H1 (cell line): ENCODE measurements at regions not wholly inside any gene's neighbourhood (a gene's known extent, or its start where the extent isn't known, plus 50 kb on each side); places are given as distances from the start of the nearest gene placed in this dataset.

ENCODE experiments used
- CTCF ChIA-PET: fragments of 300-600 bp; sonication (Branson Sonifier 250); formaldehyde crosslinking; loops from one replicate; lab custom pipeline; 2021; ENCODE audit not compliant: partially characterized antibody; lab: Charles Lee
- POLR2A ChIA-PET: fragments of 300-600 bp; sonication (Branson Sonifier 250); formaldehyde crosslinking; loops from one replicate; lab custom pipeline; 2021; ENCODE audit warnings: inconsistent platforms; ENCODE audit not compliant: partially characterized antibody; lab: Charles Lee
- DNase-seq, 2 experiments: peaks; one replicate each; pipeline versions ENCODE4 v3.0.0 to v3.0.0-alpha.2; 2010 to 2022; ENCODE audit warnings: low spot score in 2 of 2, low read depth in 1 of 2, mixed read lengths in 1 of 2
- FAIRE-seq: peaks from 2 replicates; lab custom pipeline; 2011; peaks lifted over from hg19 to GRCh38; lab: Jason Lieb, UNC
- H2AFZ ChIP-seq: 2 replicates; pipeline ENCODE4 v1.8.1; 2012; ENCODE audit warnings: low read length, inconsistent platforms
- H2AK5ac ChIP-seq: 2 replicates; pipeline ENCODE4 v1.6.1; 2013; ENCODE audit warnings: low read depth, low read length
- H2BK120ac ChIP-seq: replicated peaks from 2 replicates; pipeline ENCODE3; 2013; ENCODE audit warnings: low read depth, low read length, inconsistent platforms
- H2BK12ac ChIP-seq: 2 replicates; pipeline ENCODE4 v1.6.1; 2013; ENCODE audit warnings: low read depth, low read length
- H2BK15ac ChIP-seq: 2 replicates; pipeline ENCODE4 v1.6.1; 2013; ENCODE audit warnings: low read length
- H2BK20ac ChIP-seq: 2 replicates; pipeline ENCODE4 v1.6.1; 2013; ENCODE audit warnings: low read length
- H2BK5ac ChIP-seq: 2 replicates; pipeline ENCODE4 v1.6.1; 2013; ENCODE audit warnings: low read depth, low read length
- H3K14ac ChIP-seq: 2 replicates; pipeline ENCODE4 v1.6.1; 2013; ENCODE audit warnings: inconsistent platforms; ENCODE audit not compliant: insufficient read length
- H3K18ac ChIP-seq: 2 replicates; pipeline ENCODE4 v1.6.1; 2013; ENCODE audit warnings: low read length; ENCODE audit errors: extremely low read depth
- H3K23ac ChIP-seq: 2 replicates; pipeline ENCODE4 v1.6.1; 2013; ENCODE audit warnings: inconsistent platforms; ENCODE audit not compliant: insufficient read length
- H3K23me2 ChIP-seq: 2 replicates; pipeline ENCODE4 v1.6.1; 2013; ENCODE audit warnings: low read depth, low read length
- H3K27ac ChIP-seq: 2 replicates; pipeline ENCODE4 v1.6.1; 2011; ENCODE audit warnings: low read depth, low read length, inconsistent platforms
- H3K27me3 ChIP-seq, 4 experiments: replicated peaks in 1 of 4; 1 replicate in 1 of 4; 2 replicates in 3 of 4; pipeline versions ENCODE4 v1.6.1 to v1.8.1; 2011 to 2013; ENCODE audit warnings: low read length in 3 of 4, mild to moderate bottlenecking in 3 of 4, inconsistent platforms in 2 of 4, mixed read lengths in 2 of 4, moderate library complexity in 1 of 4; ENCODE audit not compliant: control insufficient read depth in 3 of 4, insufficient read depth in 3 of 4; ENCODE audit errors: extremely low read depth in 1 of 4
- H3K36me3 ChIP-seq, 4 experiments: 2 replicates each; pipeline versions ENCODE4 v1.6.1 to v1.8.1; 2011 to 2013; ENCODE audit warnings: mild to moderate bottlenecking in 4 of 4, low read length in 3 of 4, moderate library complexity in 2 of 4, control low read depth in 1 of 4, inconsistent platforms in 1 of 4; ENCODE audit not compliant: insufficient read depth in 4 of 4, control insufficient read depth in 2 of 4
- H3K4ac ChIP-seq: replicated peaks from 2 replicates; pipeline ENCODE3; 2013; ENCODE audit warnings: low read length, low read depth, mixed read lengths, inconsistent platforms; ENCODE audit not compliant: insufficient read length
- H3K4me1 ChIP-seq, 4 experiments: replicated peaks in 1 of 4; 1 replicate in 1 of 4; 2 replicates in 3 of 4; pipeline versions ENCODE4 v1.6.1 to v1.8.1; 2011 to 2013; ENCODE audit warnings: low read length in 3 of 4, inconsistent platforms in 2 of 4, mixed read lengths in 1 of 4; ENCODE audit not compliant: insufficient read depth in 4 of 4, control insufficient read depth in 3 of 4
- H3K4me2 ChIP-seq, 2 experiments: 2 replicates each; pipeline versions ENCODE4 v1.6.1 to v1.8.1; 2011 to 2013; ENCODE audit warnings: low read depth in 2 of 2, low read length in 2 of 2, control low read depth in 1 of 2, inconsistent platforms in 1 of 2, mild to moderate bottlenecking in 1 of 2; ENCODE audit not compliant: insufficient read depth in 1 of 2
- H3K4me3 ChIP-seq, 4 experiments: fragments of 200-600, 300-600 bp in 1 of 4; sonication (generic), shearing (Covaris generic), sonication (Bioruptor Twin) in 1 of 4; 2 replicates each; pipeline versions ENCODE4 v1.5.1 to v1.8.1; 2011 to 2016; ENCODE audit warnings: low read length in 4 of 4, low read depth in 3 of 4, control low read depth in 2 of 4, inconsistent platforms in 2 of 4, mild to moderate bottlenecking in 2 of 4, mixed read lengths in 1 of 4, moderate library complexity in 1 of 4; ENCODE audit not compliant: insufficient read depth in 2 of 4; ENCODE audit errors: extremely low read depth in 1 of 4
- H3K56ac ChIP-seq: replicated peaks from 2 replicates; pipeline ENCODE3; 2013; ENCODE audit warnings: low read depth, mild to moderate bottlenecking, mixed read lengths, low read length, inconsistent platforms; ENCODE audit not compliant: insufficient read length
- H3K79me1 ChIP-seq: 2 replicates; pipeline ENCODE4 v1.6.1; 2013; ENCODE audit warnings: low read depth, low read length, control low read depth
- H3K79me2 ChIP-seq, 2 experiments: 2 replicates each; pipeline versions ENCODE4 v1.6.1 to v1.8.1; 2012 to 2013; ENCODE audit warnings: low read length in 2 of 2, mild to moderate bottlenecking in 2 of 2, inconsistent platforms in 1 of 2; ENCODE audit not compliant: insufficient read depth in 2 of 2, control insufficient read depth in 1 of 2
- H3K9ac ChIP-seq, 4 experiments: replicated peaks in 1 of 4; 1 replicate in 1 of 4; 2 replicates in 3 of 4; pipeline versions ENCODE4 v1.6.1 to v1.8.1; 2011 to 2013; ENCODE audit warnings: low read depth in 3 of 4, low read length in 3 of 4, control low read depth in 2 of 4, mild to moderate bottlenecking in 2 of 4, moderate library complexity in 2 of 4, inconsistent platforms in 1 of 4; ENCODE audit errors: extremely low read depth in 1 of 4
- H3K9me3 ChIP-seq, 2 experiments: 2 replicates each; pipeline versions ENCODE4 v1.6.1 to v1.8.1; 2012 to 2013; ENCODE audit warnings: mild to moderate bottlenecking in 2 of 2, moderate library complexity in 2 of 2, control low read depth in 1 of 2, inconsistent platforms in 1 of 2, low read depth in 1 of 2, low read length in 1 of 2, mixed read lengths in 1 of 2; ENCODE audit not compliant: insufficient read depth in 2 of 2
- H4K20me1 ChIP-seq, 2 experiments: replicated peaks in 1 of 2; 2 replicates each; pipeline versions ENCODE3 to v1.8.1; 2011 to 2013; ENCODE audit warnings: inconsistent platforms in 2 of 2, low read length in 2 of 2, mild to moderate bottlenecking in 1 of 2; ENCODE audit not compliant: insufficient read depth in 2 of 2, control insufficient read depth in 1 of 2
- H4K5ac ChIP-seq: 2 replicates; pipeline ENCODE4 v1.6.1; 2013; ENCODE audit warnings: low read length, low read depth, mixed read lengths, inconsistent platforms; ENCODE audit not compliant: insufficient read length
- H4K8ac ChIP-seq: 2 replicates; pipeline ENCODE4 v1.8.0; 2013; ENCODE audit warnings: mild to moderate bottlenecking, moderate library complexity, low read length, inconsistent platforms; ENCODE audit not compliant: insufficient read depth; ENCODE audit errors: extremely low read depth
- H4K91ac ChIP-seq: replicated peaks from 2 replicates; pipeline ENCODE3; 2013; ENCODE audit warnings: low read length, mixed read lengths, inconsistent platforms; ENCODE audit not compliant: insufficient read length
- CBX5 ChIP-seq: fragments of 300-800, 300-1000 bp; sonication (generic); IDR thresholded peaks from 2 replicates; pipeline ENCODE4 v1.7.1; 2016; ENCODE audit warnings: antibody characterized with exemption, low read length, low read depth
- CHD1 ChIP-seq: IDR thresholded peaks from 2 replicates; pipeline ENCODE4 v1.6.1; 2012; ENCODE audit warnings: low read depth, low read length, improper control_type of control experiment
- E2F6 ChIP-seq: IDR thresholded peaks from 2 replicates; pipeline ENCODE4 v1.6.1; 2012; ENCODE audit warnings: inconsistent platforms
- EP300 ChIP-seq, 2 experiments: IDR thresholded peaks; 1 replicate in 1 of 2; 2 replicates in 1 of 2; pipeline ENCODE4 v1.6.1; 2011 to 2012; ENCODE audit warnings: low read depth in 2 of 2, low read length in 2 of 2, mild to moderate bottlenecking in 2 of 2, borderline replicate concordance in 1 of 2, inconsistent platforms in 1 of 2, moderate library complexity in 1 of 2
- EZH2 ChIP-seq: fragments of 200-600 bp; sonication (generic); IDR thresholded peaks from 2 replicates; pipeline ENCODE4 v1.7.1; 2012; ENCODE audit warnings: low read depth, mild to moderate bottlenecking, moderate library complexity, low read length, inconsistent platforms; ENCODE audit not compliant: severe bottlenecking
- HDAC2 ChIP-seq, 2 experiments: fragments of 300-600 bp in 1 of 2; sonication (generic) in 1 of 2; IDR thresholded peaks; 2 replicates each; pipeline ENCODE4 v1.6.1; 2011 to 2012; ENCODE audit warnings: low read depth in 2 of 2, low read length in 2 of 2, mild to moderate bottlenecking in 2 of 2, moderate library complexity in 2 of 2, borderline replicate concordance in 1 of 2, inconsistent platforms in 1 of 2
- KDM5A ChIP-seq: fragments of 200-600 bp; IDR thresholded peaks from 2 replicates; pipeline ENCODE4 v1.7.1; 2012; ENCODE audit warnings: mild to moderate bottlenecking, low read length, inconsistent platforms, mixed read lengths
- NANOG ChIP-seq: IDR thresholded peaks from 2 replicates; pipeline ENCODE4 v1.6.1; 2011; ENCODE audit warnings: low read length, low read depth, mild to moderate bottlenecking, inconsistent platforms; ENCODE audit not compliant: insufficient read depth, poor library complexity, severe bottlenecking
- POLR2A ChIP-seq, 2 experiments: IDR thresholded peaks; 1 replicate in 1 of 2; 2 replicates in 1 of 2; pipeline ENCODE4 v1.6.1; 2011; ENCODE audit warnings: low read depth in 2 of 2, low read length in 2 of 2, mild to moderate bottlenecking in 2 of 2; ENCODE audit errors: control extremely low read depth in 1 of 2
- SAP30 ChIP-seq: fragments of 300-600 bp; sonication (generic); IDR thresholded peaks from 2 replicates; pipeline ENCODE4 v1.7.1; 2012; ENCODE audit warnings: low read length, moderate library complexity, mild to moderate bottlenecking, inconsistent platforms; ENCODE audit not compliant: insufficient read depth, insufficient replicate concordance
- SIX5 ChIP-seq: IDR thresholded peaks from 2 replicates; pipeline ENCODE4 v1.6.1; 2011; ENCODE audit warnings: mild to moderate bottlenecking, low read depth, low read length
- SP4 ChIP-seq: IDR thresholded peaks from 2 replicates; pipeline ENCODE4 v1.6.1; 2012; ENCODE audit warnings: low read length, inconsistent platforms
- SUZ12 ChIP-seq: fragments of 200-600 bp; sonication (generic); IDR thresholded peaks from 2 replicates; pipeline ENCODE4 v1.6.1; 2012; ENCODE audit warnings: mild to moderate bottlenecking, inconsistent platforms, low read length, moderate library complexity, mixed read lengths
- WGBS, 2 experiments: shearing (Covaris generic) in 1 of 2; methylation state at CpG; one replicate each; pipeline versions ENCODE4 v1.1.6 to v1.1.7; 2013 to 2015; ENCODE audit warnings: low lambda C conversion rate in 2 of 2, mixed read lengths in 2 of 2, inconsistent platforms in 1 of 2, low coverage in 1 of 2, missing lambda C conversion rate in 1 of 2; ENCODE audit not compliant: insufficient replicate concordance in 2 of 2, insufficient coverage in 1 of 2, insufficient read length in 1 of 2; ENCODE audit errors: extremely low coverage in 1 of 2, missing lambda C conversion rate in 1 of 2; 5-methylcytosine and 5-hydroxymethylcytosine counted together

GRCh38 chr2:76692908-76693307 lies 829.3 kb downstream of the LRRTM4 start:
- Histone ChIP-seq H3K4ac (no peak overlapping the region), H2BK5ac (no peak overlapping the region), H2BK15ac (no peak overlapping the region), H3K36me3 (no peaks in the 10 kb centered on the region), H3K4me2 (no peak overlapping the region), H2BK120ac (no peak overlapping the region), H3K56ac (no peak overlapping the region), H2AK5ac (no peak overlapping the region), H3K18ac (no peak overlapping the region), H3K9me3 (no peaks in the 10 kb centered on the region; a peak in 1 of 4 replicates), H3K9ac (no peak overlapping the region), H4K8ac (no peak overlapping the region), H3K23ac (no peak overlapping the region), H3K27ac (no peak overlapping the region), H2AFZ (no peak overlapping the region), H3K4me3 (no peak overlapping the region), H3K23me2 (no peaks in the 10 kb centered on the region), H3K79me2 (no peaks in the 10 kb centered on the region), H4K5ac (no peak overlapping the region), H2BK20ac (no peak overlapping the region), H3K14ac (no peak overlapping the region), H3K4me1 (peaks cover 0 to 2% (median under 1%) of the 10 kb centered on the region in 4 experiments; a peak in 1 of 7 replicates), H3K27me3 (no peaks in the 10 kb centered on the region), H4K91ac (no peak overlapping the region), H3K79me1 (no peaks in the 10 kb centered on the region), H4K20me1 (no peaks in the 10 kb centered on the region), H2BK12ac (no peak overlapping the region)
- 82% methylated on average over 4 of the region's 4 CpGs; no CpG with 5 or more reads in 1 of the 2 experiments for WGBS, 2 experiments
- no peak for FAIRE-seq
- CTCF ChIA-PET, result interaction anchor here (1.6 kb wide), 1 partner anchor 93 kb away, joined by 3 read pairs; no protein-coding TSS in a partner anchor
- POLR2A ChIA-PET, result no interaction called here
- DNase-seq, result no peak
- TF ChIP-seq POLR2A (IDR thresholded peaks at IDR 0.05; ENCODE audit: control extremely low read depth in 1 of 2, low read depth in 2 of 2, low read length in 2 of 2) (no peak), CBX5 (no peak), SIX5 (no peak), NANOG (no peak), SUZ12 (no peak), EP300 (IDR thresholded peaks at IDR 0.05; ENCODE audit: borderline replicate concordance in 1 of 2, low read depth in 2 of 2, low read length in 2 of 2) (no peak), SAP30 (no peak), EZH2 (no peak), E2F6 (no peak), CHD1 (no peak), SP4 (no peak), HDAC2 (IDR thresholded peaks at IDR 0.05; ENCODE audit: borderline replicate concordance in 1 of 2, low read depth in 2 of 2, low read length in 2 of 2) (no peak), KDM5A (no peak)
